H9 (cell line): ENCODE measurements at regions not wholly inside any gene's neighbourhood (a gene's known extent, or its start where the extent isn't known, plus 50 kb on each side); places are given as distances from the start of the nearest gene placed in this dataset.

Experiments used
- DNase-seq: peaks from one replicate; pipeline ENCODE4 v3.0.0-alpha.2; 2017
- H2AFZ ChIP-seq: one replicate; pipeline ENCODE4 v1.6.1; 2013; ENCODE audit warnings: mild to moderate bottlenecking, low read length, control low read depth, moderate library complexity
- H2AK5ac ChIP-seq: 2 replicates; pipeline ENCODE4 v1.6.1; 2013; ENCODE audit warnings: low read length, control low read depth, mixed read lengths; ENCODE audit not compliant: insufficient read length
- H2BK120ac ChIP-seq: one replicate; pipeline ENCODE4 v1.6.1; 2013; ENCODE audit warnings: low read depth, mild to moderate bottlenecking, low read length, control low read depth, inconsistent platforms; ENCODE audit not compliant: poor library complexity, severe bottlenecking
- H2BK12ac ChIP-seq: 2 replicates; pipeline ENCODE4 v1.6.1; 2013; ENCODE audit warnings: low read length, control low read depth, mixed read lengths, low read depth; ENCODE audit not compliant: insufficient read length
- H2BK15ac ChIP-seq: 2 replicates; pipeline ENCODE4 v1.6.1; 2013; ENCODE audit warnings: low read depth, low read length, control low read depth
- H2BK20ac ChIP-seq: one replicate; pipeline ENCODE4 v1.6.1; 2013; ENCODE audit warnings: low read depth, mild to moderate bottlenecking, low read length, control low read depth, inconsistent platforms; ENCODE audit not compliant: poor library complexity, severe bottlenecking
- H2BK5ac ChIP-seq: 2 replicates; pipeline ENCODE4 v1.6.1; 2013; ENCODE audit warnings: low read length, control low read depth, mixed read lengths; ENCODE audit not compliant: insufficient read length
- H3K14ac ChIP-seq: 2 replicates; pipeline ENCODE4 v1.6.1; 2013; ENCODE audit warnings: low read length, control low read depth; ENCODE audit not compliant: insufficient read depth
- H3K18ac ChIP-seq: 2 replicates; pipeline ENCODE4 v1.6.1; 2013; ENCODE audit warnings: low read depth, mild to moderate bottlenecking, mixed read lengths, low read length, control low read depth; ENCODE audit not compliant: insufficient read length
- H3K23ac ChIP-seq: 2 replicates; pipeline ENCODE4 v1.6.1; 2013; ENCODE audit warnings: low read length, control low read depth, mixed read lengths, low read depth; ENCODE audit not compliant: insufficient read length
- H3K23me2 ChIP-seq: 2 replicates; pipeline ENCODE4 v1.6.1; 2013; ENCODE audit warnings: low read depth, mild to moderate bottlenecking, mixed read lengths, low read length, control low read depth; ENCODE audit not compliant: insufficient read length, poor library complexity, severe bottlenecking
- H3K27ac ChIP-seq: 2 replicates; pipeline ENCODE4 v1.5.1; 2013; ENCODE audit warnings: low read length, control low read depth, mixed read lengths, low read depth; ENCODE audit not compliant: insufficient read length
- H3K27me3 ChIP-seq: 2 replicates; pipeline ENCODE4 v1.6.1; 2013; ENCODE audit warnings: low read length, control low read depth, inconsistent platforms; ENCODE audit not compliant: insufficient read depth
- H3K4ac ChIP-seq: 2 replicates; pipeline ENCODE4 v1.6.1; 2013; ENCODE audit warnings: low read depth, mild to moderate bottlenecking, control low read depth, inconsistent platforms, low read length, moderate library complexity
- H3K4me1 ChIP-seq: 2 replicates; pipeline ENCODE4 v1.6.1; 2013; ENCODE audit warnings: low read length, control low read depth, inconsistent platforms; ENCODE audit not compliant: insufficient read depth
- H3K4me2 ChIP-seq: 2 replicates; pipeline ENCODE4 v1.6.1; 2013; ENCODE audit warnings: low read length, control low read depth, mixed read lengths; ENCODE audit not compliant: insufficient read length, insufficient read depth
- H3K56ac ChIP-seq: 2 replicates; pipeline ENCODE4 v1.6.1; 2013; ENCODE audit warnings: low read depth, mild to moderate bottlenecking, mixed read lengths, low read length, control low read depth; ENCODE audit not compliant: insufficient read length
- H3K79me1 ChIP-seq: 2 replicates; pipeline ENCODE4 v1.6.1; 2013; ENCODE audit warnings: low read depth, mild to moderate bottlenecking, moderate library complexity, low read length, control low read depth, inconsistent platforms; ENCODE audit not compliant: insufficient read depth, poor library complexity, severe bottlenecking
- H3K79me2 ChIP-seq: 2 replicates; pipeline ENCODE4 v1.6.1; 2013; ENCODE audit warnings: low read length, control low read depth, inconsistent platforms; ENCODE audit not compliant: insufficient read depth
- H3K9ac ChIP-seq: 2 replicates; pipeline ENCODE4 v1.6.1; 2013; ENCODE audit warnings: low read length, control low read depth, mixed read lengths; ENCODE audit not compliant: insufficient read length; ENCODE audit errors: extremely low read depth
- H3K9me3 ChIP-seq: one replicate; pipeline ENCODE4 v1.6.1; 2013; ENCODE audit warnings: low read depth, low read length, inconsistent platforms; ENCODE audit not compliant: control insufficient read depth
- H3T11ph ChIP-seq: one replicate; pipeline ENCODE4 v1.6.1; 2013; ENCODE audit warnings: mild to moderate bottlenecking, low read length, control low read depth, inconsistent platforms
- H4K20me1 ChIP-seq: one replicate; pipeline ENCODE4 v1.6.1; 2013; ENCODE audit not compliant: control insufficient read depth, insufficient read length, insufficient read depth
- H4K5ac ChIP-seq: 2 replicates; pipeline ENCODE4 v1.6.1; 2013; ENCODE audit warnings: low read depth, mild to moderate bottlenecking, mixed read lengths, low read length, control low read depth; ENCODE audit not compliant: insufficient read length
- H4K8ac ChIP-seq: replicated peaks from 2 replicates; pipeline ENCODE4 v1.6.1; 2013; ENCODE audit warnings: low read length, control low read depth, mixed read lengths, low read depth; ENCODE audit not compliant: insufficient read length
- H4K91ac ChIP-seq: 2 replicates; pipeline ENCODE4 v1.6.1; 2013; ENCODE audit warnings: low read depth, mild to moderate bottlenecking, moderate library complexity, mixed read lengths, low read length, control low read depth; ENCODE audit not compliant: insufficient read length
- H3K27ac Mint-ChIP-seq, 3 experiments: 2 replicates in 2 of 3; 3 replicates in 1 of 3; pipeline ENCODE4 v1.8.0; 2020 to 2021; ENCODE audit warnings: mixed read lengths in 3 of 3, mild to moderate bottlenecking in 1 of 3, moderate library complexity in 1 of 3
- H3K27me3 Mint-ChIP-seq: 2 replicates; pipeline ENCODE4 v1.8.0; 2021; ENCODE audit warnings: low read depth, mild to moderate bottlenecking, moderate library complexity, mixed read lengths
- H3K36me3 Mint-ChIP-seq, 3 experiments: 2 replicates in 2 of 3; 3 replicates in 1 of 3; pipeline ENCODE4 v1.8.0; 2020 to 2021; ENCODE audit warnings: low read depth in 3 of 3, mixed read lengths in 3 of 3; ENCODE audit not compliant: insufficient read depth in 1 of 3
- H3K4me1 Mint-ChIP-seq, 2 experiments: 2 replicates each; pipeline ENCODE4 v1.8.0; 2020; ENCODE audit warnings: mixed read lengths in 2 of 2
- H3K4me3 Mint-ChIP-seq, 2 experiments: 2 replicates in 1 of 2; 3 replicates in 1 of 2; pipeline ENCODE4 v1.8.0; 2020 to 2021; ENCODE audit warnings: mild to moderate bottlenecking in 2 of 2, mixed read lengths in 2 of 2, moderate library complexity in 1 of 2
- H3K9me3 Mint-ChIP-seq, 2 experiments: 2 replicates in 1 of 2; 3 replicates in 1 of 2; pipeline ENCODE4 v1.8.0; 2020; ENCODE audit warnings: mild to moderate bottlenecking in 2 of 2, mixed read lengths in 2 of 2, moderate library complexity in 1 of 2
- whole genome bisulfite sequencing: extraction: QIAGEN DNeasy Blood & Tissue Kit; methylation state at CpG from one replicate; pipeline ENCODE4 v1.1.7; 2013; ENCODE audit warnings: missing lambda C conversion rate, low lambda C conversion rate, mixed read lengths; ENCODE audit not compliant: insufficient read length; ENCODE audit errors: extremely low coverage; 5-methylcytosine and 5-hydroxymethylcytosine counted together
- TF ChIP-seq, protein P1 (sequence below): fragments of 200-600 bp; sonication (generic); conservative IDR thresholded peaks from 3 replicates; pipeline ENCODE4 v1.8.0; 2021; ENCODE audit warnings: antibody characterized with exemption, mild to moderate bottlenecking

DNA sequence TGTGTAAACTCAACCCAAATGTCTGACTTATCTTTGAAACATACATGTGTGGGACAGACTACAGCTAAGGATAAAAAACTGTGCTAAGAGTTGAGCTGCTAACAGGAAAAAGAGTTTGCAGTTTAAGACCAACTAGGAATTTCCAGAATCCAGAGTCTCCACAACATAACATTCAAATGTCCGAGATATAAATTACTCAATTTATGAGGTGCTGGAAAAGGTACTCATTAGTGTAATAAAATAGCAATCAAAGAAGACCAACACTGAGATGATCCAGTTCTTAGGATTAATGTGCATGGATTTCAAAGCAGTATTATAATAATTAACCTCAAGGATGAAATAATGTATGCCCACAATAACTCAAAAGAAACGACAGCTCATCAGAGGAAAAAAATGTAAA, 426.5 kb upstream of the KCNMB2 start:
- H3K9me3 ChIP-seq: no peaks in the 10 kb centered on the region
- no peak overlapping the region for H3T11ph ChIP-seq
- no peak overlapping the region for H2BK15ac ChIP-seq
- Mint-ChIP-seq H3K36me3 (peaks cover 0 to 4% (median 0%) of the 10 kb centered on the region in 3 experiments; a peak in 1 of 7 replicates), H3K9me3 (peaks cover 0 to 4% of the 10 kb centered on the region in 2 experiments; a peak in 2 of 5 replicates), H3K4me1 (peaks cover 0 to 3% of the 10 kb centered on the region in 2 experiments; a peak in 1 of 4 replicates), H3K27ac (no peak overlapping the region), H3K4me3 (no peak overlapping the region), H3K27me3 (no peaks in the 10 kb centered on the region)
- WGBS: no CpG with 5 or more reads among the region's 2 CpGs
- H2AFZ ChIP-seq: no peak overlapping the region
- H4K20me1 ChIP-seq: no peaks in the 10 kb centered on the region
- no peak overlapping the region for H2BK120ac ChIP-seq
- H3K79me2 ChIP-seq: no peaks in the 10 kb centered on the region
- no peak overlapping the region for H3K18ac ChIP-seq
- no peaks in the 10 kb centered on the region for H3K23me2 ChIP-seq
- no peak overlapping the region for H3K9ac ChIP-seq
- TF ChIP-seq, protein P1, sequence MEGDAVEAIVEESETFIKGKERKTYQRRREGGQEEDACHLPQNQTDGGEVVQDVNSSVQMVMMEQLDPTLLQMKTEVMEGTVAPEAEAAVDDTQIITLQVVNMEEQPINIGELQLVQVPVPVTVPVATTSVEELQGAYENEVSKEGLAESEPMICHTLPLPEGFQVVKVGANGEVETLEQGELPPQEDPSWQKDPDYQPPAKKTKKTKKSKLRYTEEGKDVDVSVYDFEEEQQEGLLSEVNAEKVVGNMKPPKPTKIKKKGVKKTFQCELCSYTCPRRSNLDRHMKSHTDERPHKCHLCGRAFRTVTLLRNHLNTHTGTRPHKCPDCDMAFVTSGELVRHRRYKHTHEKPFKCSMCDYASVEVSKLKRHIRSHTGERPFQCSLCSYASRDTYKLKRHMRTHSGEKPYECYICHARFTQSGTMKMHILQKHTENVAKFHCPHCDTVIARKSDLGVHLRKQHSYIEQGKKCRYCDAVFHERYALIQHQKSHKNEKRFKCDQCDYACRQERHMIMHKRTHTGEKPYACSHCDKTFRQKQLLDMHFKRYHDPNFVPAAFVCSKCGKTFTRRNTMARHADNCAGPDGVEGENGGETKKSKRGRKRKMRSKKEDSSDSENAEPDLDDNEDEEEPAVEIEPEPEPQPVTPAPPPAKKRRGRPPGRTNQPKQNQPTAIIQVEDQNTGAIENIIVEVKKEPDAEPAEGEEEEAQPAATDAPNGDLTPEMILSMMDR: no peak
- H2BK5ac ChIP-seq: no peak overlapping the region
- H3K79me1 ChIP-seq: no peaks in the 10 kb centered on the region
- H3K23ac ChIP-seq: no peak overlapping the region
- no peak overlapping the region for H2BK20ac ChIP-seq
- H3K14ac ChIP-seq: no peak overlapping the region
- H3K4me2 ChIP-seq: no peak overlapping the region
- no peak overlapping the region for H2AK5ac ChIP-seq
- no peak overlapping the region for H3K27ac ChIP-seq
- H3K4me1 ChIP-seq: no peaks in the 10 kb centered on the region
- H4K8ac ChIP-seq: no peak overlapping the region
- no peak overlapping the region for H2BK12ac ChIP-seq
- no peak overlapping the region for H3K4ac ChIP-seq
- no peak overlapping the region for H3K56ac ChIP-seq
- H4K5ac ChIP-seq: no peak overlapping the region
- no peaks in the 10 kb centered on the region for H3K27me3 ChIP-seq
- no peak for DNase-seq
- no peak overlapping the region for H4K91ac ChIP-seq
